ENCODE measurements at regions not wholly inside any gene's neighbourhood (a gene's known extent, or its start where the extent isn't known, plus 50 kb on each side); places are given as distances from the start of the nearest gene placed in this dataset.
"Not testable (repeated sequence)": the region's sequence is repeated elsewhere in the genome, so short reads cannot be mapped to it uniquely, and the experiment has no call there.

GRCh38 chr2:125405816-125406215, 1250.1 kb upstream of the GYPC start:
- DNase-seq (ENCODE audit: low read depth in 2 of 2): peak; percentile 90 to 92
- H3K4me3 ChIP-seq (replicated peaks in 1 of 2; ENCODE audit: low read depth in 2 of 2, low read length in 2 of 2): no peak overlapping the region
- TF ChIP-seq, protein P1, sequence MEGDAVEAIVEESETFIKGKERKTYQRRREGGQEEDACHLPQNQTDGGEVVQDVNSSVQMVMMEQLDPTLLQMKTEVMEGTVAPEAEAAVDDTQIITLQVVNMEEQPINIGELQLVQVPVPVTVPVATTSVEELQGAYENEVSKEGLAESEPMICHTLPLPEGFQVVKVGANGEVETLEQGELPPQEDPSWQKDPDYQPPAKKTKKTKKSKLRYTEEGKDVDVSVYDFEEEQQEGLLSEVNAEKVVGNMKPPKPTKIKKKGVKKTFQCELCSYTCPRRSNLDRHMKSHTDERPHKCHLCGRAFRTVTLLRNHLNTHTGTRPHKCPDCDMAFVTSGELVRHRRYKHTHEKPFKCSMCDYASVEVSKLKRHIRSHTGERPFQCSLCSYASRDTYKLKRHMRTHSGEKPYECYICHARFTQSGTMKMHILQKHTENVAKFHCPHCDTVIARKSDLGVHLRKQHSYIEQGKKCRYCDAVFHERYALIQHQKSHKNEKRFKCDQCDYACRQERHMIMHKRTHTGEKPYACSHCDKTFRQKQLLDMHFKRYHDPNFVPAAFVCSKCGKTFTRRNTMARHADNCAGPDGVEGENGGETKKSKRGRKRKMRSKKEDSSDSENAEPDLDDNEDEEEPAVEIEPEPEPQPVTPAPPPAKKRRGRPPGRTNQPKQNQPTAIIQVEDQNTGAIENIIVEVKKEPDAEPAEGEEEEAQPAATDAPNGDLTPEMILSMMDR (IDR thresholded peaks at IDR 0.05; ENCODE audit: low read depth, low read length): no peak

DNA sequence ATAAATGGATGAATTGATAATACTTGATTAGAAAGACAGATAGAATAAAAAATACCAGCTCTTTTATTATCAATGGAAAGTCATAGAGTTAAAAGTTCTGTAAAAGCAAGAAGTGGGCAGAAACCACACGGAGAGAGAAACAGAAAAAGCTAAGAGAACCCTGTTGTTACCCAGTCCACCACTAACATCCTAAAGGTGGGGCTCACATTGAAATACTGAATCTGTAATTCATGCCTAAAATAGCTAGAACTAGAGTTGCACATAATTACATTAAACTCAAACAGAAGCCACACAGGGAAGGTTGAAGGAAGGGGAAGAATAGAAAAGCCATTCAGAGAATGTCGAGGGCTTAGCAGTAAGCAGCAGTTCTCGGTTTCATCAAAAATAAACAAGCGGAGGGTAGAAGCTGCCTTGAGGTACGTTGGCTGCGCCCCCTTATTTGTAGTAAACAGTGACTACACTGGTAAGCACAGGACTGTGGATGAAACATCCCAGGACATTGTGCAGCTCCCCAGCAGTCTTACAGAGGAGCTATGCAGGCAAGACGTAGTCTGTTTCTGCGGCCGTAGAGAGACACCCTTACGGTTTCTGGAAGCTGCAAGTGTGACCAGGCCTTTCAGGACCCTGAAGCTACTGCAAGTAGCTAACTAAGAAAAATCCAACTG, 1247.0 kb upstream of the GYPC start:
- TF ChIP-seq, protein P1 (IDR thresholded peaks at IDR 0.05; ENCODE audit: low read depth, low read length): no peak
- H3K4me3 ChIP-seq (replicated peaks in 1 of 2; ENCODE audit: low read depth in 2 of 2, low read length in 2 of 2): no peak overlapping the region
- no peak for DNase-seq (ENCODE audit: low read depth in 2 of 2)

- TF ChIP-seq, protein P1 (IDR thresholded peaks at IDR 0.05; ENCODE audit: low read depth, low read length): no peak
- no peak for DNase-seq (ENCODE audit: low read depth in 2 of 2)
- no peak overlapping the region for H3K4me3 ChIP-seq (replicated peaks in 1 of 2; ENCODE audit: low read depth in 2 of 2, low read length in 2 of 2)
Measured at GRCh38 chr2:125418483-125418882, 1237.5 kb upstream of the GYPC start.

- H3K4me3 ChIP-seq (replicated peaks in 1 of 2; ENCODE audit: low read depth in 2 of 2, low read length in 2 of 2); DNase-seq (ENCODE audit: low read depth in 2 of 2): not testable (repeated sequence)
Measured at GRCh38 chr2:125422198-125422770, 1233.7 kb upstream of the GYPC start.

- DNase-seq (ENCODE audit: low read depth in 2 of 2): no peak
- TF ChIP-seq, protein P1 (IDR thresholded peaks at IDR 0.05; ENCODE audit: low read depth, low read length): no peak
- no peak overlapping the region for H3K4me3 ChIP-seq (replicated peaks in 1 of 2; ENCODE audit: low read depth in 2 of 2, low read length in 2 of 2)
Measured at GRCh38 chr2:125424266-125424785, 1231.6 kb upstream of the GYPC start.

DNA sequence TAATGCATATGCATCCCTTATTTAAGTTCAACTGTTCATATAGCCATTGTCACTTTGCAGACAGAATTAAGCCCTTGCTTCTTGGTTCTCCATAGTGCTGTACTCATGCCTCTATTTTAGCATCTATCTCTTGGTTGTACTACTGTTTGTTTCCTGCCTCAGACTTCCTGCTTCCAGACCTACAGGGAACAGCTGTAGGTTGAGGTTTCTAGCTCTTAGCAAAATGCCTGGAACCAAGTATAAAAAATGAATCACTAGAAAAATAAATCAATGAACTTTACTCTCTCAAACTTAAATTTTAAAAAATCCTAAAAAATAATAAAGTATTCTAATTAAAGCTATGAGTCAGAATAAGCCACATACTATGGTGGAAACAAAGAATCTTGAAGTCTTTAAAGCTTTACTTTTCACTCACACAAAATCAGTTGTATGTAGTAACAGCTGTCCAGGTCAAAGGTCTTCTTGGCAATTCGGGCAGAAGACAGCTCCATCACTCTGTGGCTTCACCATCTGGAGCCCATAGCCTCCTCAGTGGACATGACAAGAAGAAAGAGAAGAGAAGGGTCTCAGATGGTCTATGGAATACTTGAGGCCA, 1228.1 kb upstream of the GYPC start:
- no peak for DNase-seq (ENCODE audit: low read depth in 2 of 2)
- TF ChIP-seq, protein P1 (IDR thresholded peaks at IDR 0.05; ENCODE audit: low read depth, low read length): no peak

GRCh38 chr2:125444106-125444505, 1211.9 kb upstream of the GYPC start:
- TF ChIP-seq, protein P1 (IDR thresholded peaks at IDR 0.05; ENCODE audit: low read depth, low read length): no peak
- no peak for DNase-seq (ENCODE audit: low read depth in 2 of 2)
- H3K4me3 ChIP-seq (replicated peaks in 1 of 2; ENCODE audit: low read depth in 2 of 2, low read length in 2 of 2): no peak overlapping the region

More for the DNA sequence above, 1228.1 kb upstream of the GYPC start:
- H3K4me3 ChIP-seq (replicated peaks in 1 of 2; ENCODE audit: low read depth in 2 of 2, low read length in 2 of 2): no peak overlapping the region
